ENCODE measurements at regions not wholly inside any gene's neighbourhood (a gene's known extent, or its start where the extent isn't known, plus 50 kb on each side); places are given as distances from the start of the nearest gene placed in this dataset.
A peak's percentile ranks its signal among the peaks of the same experiment; 100 is the strongest.

GRCh38 chr6:43952746-43953145, 174.5 kb downstream of the MRPL14 start:
- TF ChIP-seq MAX (IDR thresholded peaks at IDR 0.05; ENCODE audit: low read depth, low read length) (no peak), NFYB (IDR thresholded peaks at IDR 0.05; ENCODE audit: insufficient read depth, low read depth, low read length) (no peak), MLLT1 (IDR thresholded peaks at IDR 0.05) (no peak), CEBPB (IDR thresholded peaks at IDR 0.05; ENCODE audit: borderline replicate concordance in 1 of 2, low read depth in 2 of 2, low read length in 2 of 2) (no peak), CBFB (IDR thresholded peaks at IDR 0.05; ENCODE audit: low read depth) (no peak), CTCF (IDR thresholded peaks at IDR 0.05 in 2 of 3, conservative IDR thresholded peaks at IDR 0.05 in 1 of 3; ENCODE audit: control insufficient read depth in 2 of 3, extremely low read depth in 1 of 3, insufficient read depth in 1 of 3, low read depth in 3 of 3, low read length in 3 of 3) (peak; percentile 17 to 28 (median 18); a peak in 1 of 6 replicates), NBN (IDR thresholded peaks at IDR 0.05) (no peak), POLR2A (IDR thresholded peaks at IDR 0.05; ENCODE audit: low read depth, low read length) (no peak), MYC (IDR thresholded peaks at IDR 0.05; ENCODE audit: insufficient read depth, insufficient read length, insufficient replicate concordance, low read length, severe bottlenecking) (no peak), YY1 (IDR thresholded peaks at IDR 0.05; ENCODE audit: low read depth, low read length) (no peak), RAD21 (IDR thresholded peaks at IDR 0.05; ENCODE audit: insufficient read depth, low read depth, low read length) (no peak)
